Cardiac septum (tissue), 1 donor: ENCODE measurements at regions not wholly inside any gene's neighbourhood (a gene's known extent, or its start where the extent isn't known, plus 50 kb on each side); places are given as distances from the start of the nearest gene placed in this dataset.

Experiments used
- DNase-seq: peaks from one replicate; pipeline ENCODE4 v3.0.0-alpha.2; 2020; ENCODE audit warnings: low spot score
- intact Hi-C: fragments of 100-400 bp; cut with DNase I; formaldehyde crosslinking; loops from one replicate; pipeline ENCODE4 v1.14.0; 2022
- donor health status: DM: no; HTN: no; CAD: no.

DNA sequence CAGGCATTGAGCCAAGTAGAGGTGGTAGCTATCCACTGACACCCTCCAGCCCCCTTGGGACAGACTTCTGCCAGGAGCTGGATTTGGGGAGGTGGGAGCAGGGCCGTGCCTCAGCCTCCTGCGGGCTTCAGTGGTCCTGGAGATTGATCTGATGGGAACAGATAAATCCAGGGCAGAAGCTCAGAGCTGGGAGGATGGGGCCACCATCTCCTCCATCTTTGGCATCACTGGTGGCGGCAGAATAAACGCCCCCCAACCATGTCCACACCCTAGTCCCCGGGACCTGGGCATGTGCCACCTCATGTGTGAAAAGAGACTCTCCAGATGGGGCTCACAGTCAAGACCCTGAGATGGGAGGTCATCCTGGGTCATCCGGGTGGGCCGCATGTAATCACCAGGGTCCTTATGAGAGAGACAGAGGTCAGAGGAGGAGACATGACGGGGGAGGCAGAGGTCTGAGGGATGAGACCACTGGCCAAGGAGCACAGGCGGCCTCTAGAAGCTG, 209.6 kb upstream of the RTL1 start:
- peak; percentile 60 for DNase-seq
- intact Hi-C loops: no loop called here

DNA sequence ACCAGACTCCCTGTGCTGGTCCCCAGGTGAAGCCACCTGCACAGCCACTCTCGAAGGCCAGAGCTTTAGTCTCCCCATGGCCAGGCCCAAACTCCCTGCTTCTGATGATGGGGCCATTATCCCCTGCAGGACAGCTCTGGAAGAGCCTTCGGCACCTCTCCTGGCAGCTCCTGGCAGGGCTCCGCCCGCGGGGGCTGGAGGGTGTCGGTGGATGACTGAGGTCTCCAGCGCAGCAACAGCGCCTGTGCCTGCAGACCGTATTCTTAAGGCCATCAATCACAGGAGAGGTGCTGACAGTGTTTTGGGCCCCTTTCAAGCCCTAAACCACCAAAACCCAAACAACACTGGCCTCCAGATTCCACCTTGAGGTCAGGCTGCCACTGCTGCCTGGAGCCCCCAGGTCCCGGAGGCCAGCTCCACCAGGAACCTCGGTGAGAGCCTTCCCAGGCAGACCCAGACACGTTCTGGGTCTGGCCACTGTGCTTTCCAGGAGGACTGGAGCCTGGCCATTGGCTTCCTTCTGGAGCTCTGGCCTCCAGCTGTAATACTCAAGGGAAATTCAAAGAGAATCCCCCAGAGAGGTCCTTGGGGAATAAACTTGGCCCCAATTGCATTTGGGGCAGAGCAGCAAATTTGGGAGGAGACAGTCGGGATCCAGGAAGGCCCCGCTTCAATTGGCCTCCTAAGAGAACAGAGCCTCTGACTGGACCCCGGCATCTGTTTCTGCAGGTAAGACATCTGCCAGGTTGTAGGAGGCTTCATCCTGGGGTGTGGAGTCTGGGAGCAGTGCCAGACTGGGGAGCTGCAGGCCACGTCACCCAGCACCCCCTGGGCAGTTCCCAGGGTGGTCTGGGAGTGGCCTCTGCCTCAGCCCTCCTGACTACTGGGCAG, 210.6 kb upstream of the RTL1 start:
- intact Hi-C loops: no loop called here
- peak; percentile 72 for DNase-seq

DNA sequence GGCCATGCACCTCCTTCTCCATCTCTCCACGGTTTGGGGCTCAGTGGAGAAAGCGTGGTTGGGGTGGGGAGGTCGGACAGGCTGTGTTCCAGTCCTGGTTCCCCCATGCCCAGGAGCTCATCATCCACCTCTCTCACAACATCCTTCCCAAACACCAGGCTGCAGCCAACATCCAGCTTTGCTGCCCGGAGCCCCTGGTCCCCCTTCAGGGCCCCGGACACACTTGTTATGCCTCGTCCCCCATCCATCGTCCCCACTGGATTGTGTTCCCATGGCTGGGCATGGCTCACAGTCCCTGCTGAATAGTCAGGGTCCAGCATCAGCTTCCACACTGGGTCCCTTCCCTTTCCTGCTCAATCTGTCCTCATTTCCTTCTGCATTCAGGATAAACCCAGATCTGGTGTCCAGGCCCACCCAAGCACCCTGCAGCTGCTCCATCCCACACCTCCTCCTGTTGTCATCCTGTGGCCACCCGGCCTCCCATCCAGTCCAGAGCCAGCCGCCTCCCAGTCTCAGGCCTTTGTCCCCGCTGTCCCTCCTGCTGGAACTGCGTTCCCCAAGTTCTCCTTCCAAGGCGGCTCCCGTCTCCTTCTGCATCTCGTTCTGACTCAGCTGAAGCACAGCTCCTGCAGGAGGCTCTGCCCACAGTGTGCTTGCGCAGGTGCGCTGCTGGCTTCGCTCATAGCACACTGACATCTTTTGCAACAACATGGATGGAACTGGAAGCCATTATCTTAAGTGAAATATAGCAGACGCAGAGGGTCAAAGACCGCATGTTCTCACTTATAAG, 211.4 kb upstream of the RTL1 start:
- intact Hi-C loops: no loop called here
- DNase-seq: no peak

DNA sequence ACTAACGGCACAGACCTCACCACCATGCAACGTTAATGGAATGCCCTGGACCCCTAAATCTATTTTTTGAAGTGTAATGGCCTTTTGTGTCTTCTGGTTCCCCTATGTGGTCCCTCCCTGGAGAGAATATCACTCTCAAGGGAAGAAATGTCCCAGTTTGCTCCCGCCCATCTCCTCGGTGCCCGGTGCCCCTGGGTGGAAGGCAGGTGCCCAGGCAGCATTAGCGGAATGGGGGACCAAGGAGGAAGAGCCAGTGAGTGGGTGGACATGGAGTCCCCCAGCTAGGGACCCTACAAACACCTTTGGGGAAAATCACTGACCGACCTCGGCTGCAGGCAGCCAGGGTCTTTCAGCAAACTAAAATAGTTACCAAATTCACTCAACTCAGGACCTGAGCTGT, 212.1 kb upstream of the RTL1 start:
- DNase-seq: no peak
- intact Hi-C loops: no loop called here

DNA sequence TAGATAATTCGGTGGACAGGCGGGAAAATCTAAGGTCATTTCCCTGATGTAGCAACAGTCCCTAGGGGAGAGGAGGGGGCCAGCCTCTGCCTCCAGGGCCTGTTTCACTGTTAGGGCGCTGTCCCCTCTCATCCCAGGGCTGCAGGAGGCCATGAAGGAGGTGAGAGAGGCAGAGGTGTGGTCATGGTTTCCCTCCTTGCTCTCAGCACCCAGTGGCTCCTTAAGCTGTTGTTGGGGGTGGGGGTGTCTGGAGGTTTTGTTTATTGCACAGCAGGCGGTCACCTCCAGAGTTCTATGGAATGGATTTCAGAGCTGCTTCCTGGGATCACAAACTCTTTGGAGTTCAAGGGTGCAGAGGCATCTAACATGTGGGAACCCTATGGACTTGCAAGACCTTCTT, 212.5 kb upstream of the RTL1 start:
- DNase-seq: no peak
- intact Hi-C loops: no loop called here

DNA sequence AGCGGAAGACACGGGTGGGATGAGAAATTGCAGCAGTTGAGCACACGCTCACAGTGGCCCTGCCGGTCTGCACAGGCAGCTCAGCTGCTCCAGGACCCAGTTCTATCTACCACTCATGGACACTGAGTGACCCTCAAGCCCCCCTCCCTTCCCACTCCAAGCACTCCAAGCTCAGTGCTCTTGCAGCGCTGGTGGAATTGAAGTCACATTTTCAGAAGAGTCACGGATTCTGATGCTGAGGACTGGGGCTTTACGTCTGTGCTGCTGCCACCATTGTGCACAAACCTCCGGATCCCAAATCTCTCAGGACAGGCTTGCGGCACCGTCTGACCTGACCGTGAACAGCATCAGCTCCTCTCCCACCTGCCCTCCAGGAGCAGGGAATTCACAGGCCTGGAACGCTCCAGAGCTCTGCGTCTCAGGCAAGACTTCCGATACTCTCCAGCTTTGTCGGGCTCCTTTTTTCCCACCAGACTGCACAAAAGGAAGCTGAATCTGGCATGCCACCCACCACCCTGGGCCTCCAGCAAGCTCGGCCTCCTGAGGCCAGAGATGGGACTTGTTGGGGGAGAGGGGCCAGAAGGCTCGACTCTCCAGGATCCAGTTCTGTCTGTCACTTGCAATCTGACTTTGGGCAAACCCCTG, 213.1 kb upstream of the RTL1 start:
- DNase-seq: no peak
- intact Hi-C loops: no loop called here

DNA sequence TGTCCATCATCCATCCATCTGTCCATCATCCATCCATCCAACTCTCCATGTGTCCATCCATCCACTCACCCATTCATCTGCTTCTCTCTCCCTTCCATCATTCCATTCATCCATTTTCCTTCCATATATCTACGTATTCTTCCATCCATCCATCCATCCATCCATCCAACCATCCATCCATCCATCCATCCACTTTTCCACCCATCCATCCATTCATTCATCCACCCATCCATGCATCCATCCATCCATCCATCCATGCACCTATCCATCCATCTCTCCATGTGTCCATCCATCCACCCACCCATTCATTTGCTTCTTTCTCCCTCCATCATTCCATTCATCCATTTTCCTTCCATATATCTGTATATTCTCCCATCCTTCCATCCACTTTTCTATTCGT, 214.0 kb upstream of the RTL1 start:
- intact Hi-C loops: no loop called here
- no peak for DNase-seq

DNA sequence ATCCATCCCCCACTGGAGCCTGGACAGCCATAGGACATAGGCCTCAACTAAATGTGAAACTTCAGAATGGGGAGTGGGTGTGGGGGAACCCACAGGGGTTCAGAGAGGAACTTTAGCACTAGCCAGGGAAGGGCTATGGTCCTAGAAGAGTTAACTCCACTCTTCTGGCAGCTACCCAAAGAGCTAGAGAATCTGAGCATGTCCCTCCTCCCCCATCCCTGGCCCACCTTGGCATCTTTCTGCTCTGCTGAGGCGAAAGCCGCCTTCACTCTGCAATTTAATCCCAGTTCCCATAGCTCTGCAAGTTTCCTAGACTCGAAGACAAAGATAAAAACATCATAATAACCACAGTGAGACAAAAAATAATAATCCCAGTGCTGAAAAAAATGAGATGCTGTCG, 214.7 kb upstream of the RTL1 start:
- intact Hi-C loops: no loop called here
- DNase-seq: no peak

DNA sequence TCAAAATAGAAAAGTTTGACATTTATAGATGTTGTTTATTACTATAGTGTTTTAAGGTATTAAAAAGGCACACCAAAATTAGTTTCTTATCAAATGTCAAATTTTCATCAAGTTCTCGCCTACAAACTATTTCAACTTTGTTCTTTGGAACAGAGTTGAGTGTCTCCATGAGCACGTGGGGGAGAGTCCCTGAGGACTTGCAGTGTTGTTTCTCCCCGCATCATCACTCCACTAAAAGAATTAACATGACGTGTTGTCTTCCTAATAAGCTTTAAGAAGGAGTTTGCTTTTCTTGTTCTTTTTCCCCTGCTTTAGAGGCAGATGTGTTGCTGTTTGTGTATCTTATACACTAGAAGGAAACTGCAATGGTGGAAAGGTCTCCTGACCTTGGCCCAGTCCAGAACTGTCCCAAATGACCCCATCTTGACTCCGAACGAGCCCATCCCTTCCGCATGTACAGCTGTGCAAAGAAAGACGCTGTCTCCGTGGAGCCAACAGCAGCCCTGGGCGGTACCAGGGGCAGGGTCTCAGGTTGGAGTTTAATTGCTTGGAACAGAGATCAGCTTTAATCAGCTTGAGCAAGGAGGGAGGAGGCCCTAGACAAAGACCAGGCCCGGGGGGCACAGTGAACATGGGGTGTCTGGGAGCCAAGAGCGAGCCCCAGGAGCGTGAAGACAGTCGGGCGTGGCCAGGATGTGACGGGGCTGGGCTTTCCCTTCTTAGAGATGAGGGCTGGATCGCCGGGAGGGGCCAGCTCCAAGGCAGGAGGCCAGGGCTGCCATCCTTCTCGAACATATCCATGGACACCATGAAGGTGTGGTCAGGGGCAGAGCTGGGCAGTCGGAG, 215.4 kb upstream of the RTL1 start:
- intact Hi-C loops: no loop called here
- peak; percentile 44 for DNase-seq

DNA sequence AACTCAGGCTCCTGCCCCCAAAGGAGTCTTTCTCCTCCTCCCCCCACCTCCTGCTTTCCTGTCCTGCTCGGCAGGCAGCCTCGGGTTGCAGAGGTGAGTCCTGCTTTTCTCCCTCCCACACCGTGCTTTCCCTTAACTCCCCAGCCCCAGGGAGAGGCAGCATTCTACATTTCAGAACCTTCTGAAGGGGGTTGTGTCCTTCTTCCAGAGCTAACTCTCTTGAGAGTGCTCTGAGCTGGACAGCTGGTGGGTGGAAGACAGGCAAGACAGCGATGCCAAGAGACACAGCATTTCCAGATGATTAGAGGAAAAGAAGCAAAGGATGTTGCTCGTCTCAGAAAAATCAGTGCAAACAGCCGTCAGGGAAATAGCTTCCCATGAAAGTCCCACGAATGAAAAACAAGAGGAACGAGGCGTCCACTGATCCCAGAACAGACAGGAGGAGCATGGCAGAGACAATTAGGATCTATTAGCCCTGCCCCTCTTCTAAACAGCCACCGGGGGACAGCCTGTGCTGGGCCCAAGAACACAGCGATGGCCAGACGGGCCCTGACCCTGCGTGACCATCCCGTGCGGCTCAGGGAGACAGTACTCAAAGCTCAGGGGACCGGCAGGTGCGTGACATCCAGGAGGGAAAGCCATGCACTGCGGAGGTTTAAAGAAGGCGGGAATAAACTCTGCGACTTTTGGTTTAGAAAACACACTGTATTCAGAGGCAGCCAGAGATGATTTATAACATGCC, 216.5 kb upstream of the RTL1 start:
- DNase-seq: peak; percentile 70
- intact Hi-C loops: no loop called here

DNA sequence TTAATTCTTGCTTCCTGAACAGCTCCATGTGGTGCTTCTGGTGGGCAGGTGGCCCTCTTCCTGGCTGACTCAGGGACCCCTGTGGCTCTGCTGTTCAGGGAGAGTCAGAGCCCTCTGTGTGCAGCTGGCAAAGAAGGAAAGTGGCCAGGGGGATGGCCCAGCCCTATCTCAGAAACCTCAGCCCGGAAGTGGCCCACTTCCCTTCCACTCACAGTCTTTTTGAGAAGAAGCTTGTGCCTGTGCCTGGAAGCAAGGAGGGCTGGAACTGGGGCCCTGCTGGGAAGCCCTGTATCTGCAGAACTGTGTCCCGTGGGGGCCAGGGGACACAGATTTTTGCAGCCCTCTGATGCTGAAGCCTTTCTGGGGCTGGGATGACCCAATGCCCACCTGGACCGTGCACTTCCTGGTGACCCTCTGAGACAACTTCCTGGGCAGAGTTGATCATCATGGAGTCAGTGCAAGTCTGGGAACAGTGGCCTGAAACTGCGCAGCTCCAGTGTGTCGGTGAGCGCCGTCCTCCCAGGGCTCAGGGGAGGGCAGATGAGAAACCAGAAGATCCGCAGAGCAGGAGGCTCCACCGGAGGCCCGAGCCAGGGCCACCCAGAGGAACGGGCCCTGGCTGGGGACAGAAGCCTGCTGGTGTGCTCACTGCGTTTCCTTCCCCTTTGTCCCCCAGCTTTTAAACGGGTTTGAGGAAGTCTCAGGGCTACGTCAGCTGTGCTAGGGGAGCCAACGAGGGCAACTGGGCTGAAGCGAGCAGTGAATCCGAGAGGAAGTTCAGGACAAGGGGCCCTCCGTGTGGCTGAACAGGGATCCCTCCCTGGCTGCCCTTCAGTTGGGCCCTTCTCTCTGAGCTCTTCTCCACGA, 217.4 kb upstream of the RTL1 start:
- DNase-seq: peak; percentile 88
- intact Hi-C loops: no loop called here

DNA sequence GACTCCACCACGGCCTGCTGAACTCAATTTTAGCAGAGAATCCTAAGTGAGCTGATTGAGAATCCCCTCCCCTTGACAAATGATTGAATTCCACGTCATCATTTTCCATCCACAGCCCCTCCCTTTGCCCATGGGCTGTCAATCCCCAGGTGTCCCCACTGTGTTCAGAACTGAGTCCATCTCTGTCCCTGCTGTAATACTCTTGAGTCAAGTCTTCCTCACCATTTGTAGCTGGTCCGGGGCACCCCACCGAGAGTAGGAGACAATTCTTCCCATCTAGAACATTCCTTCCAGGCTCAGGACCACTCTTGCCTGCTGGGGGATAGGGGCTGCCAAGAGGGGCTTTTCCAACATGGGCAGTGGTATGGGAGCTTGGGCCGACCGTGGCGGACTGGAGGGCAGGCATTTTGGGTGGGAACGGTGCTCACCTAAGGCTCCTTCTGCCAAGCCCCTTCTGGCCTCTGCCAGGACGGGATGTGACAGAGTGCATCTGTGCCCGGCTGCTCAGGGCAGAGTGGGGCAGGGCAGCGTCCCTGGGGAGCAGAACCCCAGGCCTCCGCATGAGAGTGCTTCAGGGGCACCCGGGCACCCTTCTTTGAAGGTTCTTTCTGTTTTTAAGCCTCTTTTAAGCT, 218.1 kb upstream of the RTL1 start:
- intact Hi-C loops: no loop called here
- DNase-seq: no peak

DNA sequence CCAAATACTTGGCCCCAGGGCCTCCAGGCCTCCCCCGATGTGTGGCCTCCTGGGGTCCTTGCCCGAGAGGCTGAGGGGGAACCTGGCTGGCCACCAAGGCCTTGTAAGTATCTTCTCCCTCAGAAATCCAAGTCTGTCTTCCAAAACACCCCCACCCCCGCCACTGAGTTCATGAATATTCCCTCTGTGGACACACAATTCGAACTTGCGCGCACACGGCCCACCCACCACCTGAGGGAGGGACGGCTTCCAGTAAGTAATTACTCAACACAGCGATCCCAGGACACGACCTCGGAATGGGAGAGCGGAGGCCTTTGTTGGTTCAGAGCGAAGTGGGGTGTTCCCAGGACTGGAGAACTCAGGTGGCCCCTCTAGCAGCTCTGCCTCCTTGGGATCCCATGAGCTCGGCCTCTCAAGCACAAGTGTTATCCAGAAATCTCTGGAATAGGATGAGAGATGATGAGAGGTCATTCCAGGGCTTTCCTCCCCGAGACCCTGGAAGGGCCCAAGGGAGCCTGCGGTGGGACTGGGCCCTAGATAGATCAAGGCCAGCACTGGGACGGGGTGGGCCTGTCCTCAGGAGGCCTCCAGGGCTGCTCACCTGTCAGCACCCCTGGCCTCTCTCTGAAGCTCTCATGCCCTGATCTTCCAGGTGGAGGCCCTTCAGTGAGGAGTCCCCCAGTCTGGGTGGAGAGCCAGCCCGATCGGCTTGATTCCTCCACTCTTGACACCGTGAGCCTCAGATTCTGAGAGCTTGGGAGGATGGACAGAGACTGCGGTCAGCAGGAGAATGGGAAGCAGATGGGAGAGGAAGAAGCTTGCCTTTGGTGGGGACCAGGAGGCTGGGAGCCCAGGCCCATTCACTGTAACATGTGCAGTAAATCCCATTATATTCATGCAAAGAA, 219.0 kb upstream of the RTL1 start:
- intact Hi-C loops: no loop called here
- no peak for DNase-seq

DNA sequence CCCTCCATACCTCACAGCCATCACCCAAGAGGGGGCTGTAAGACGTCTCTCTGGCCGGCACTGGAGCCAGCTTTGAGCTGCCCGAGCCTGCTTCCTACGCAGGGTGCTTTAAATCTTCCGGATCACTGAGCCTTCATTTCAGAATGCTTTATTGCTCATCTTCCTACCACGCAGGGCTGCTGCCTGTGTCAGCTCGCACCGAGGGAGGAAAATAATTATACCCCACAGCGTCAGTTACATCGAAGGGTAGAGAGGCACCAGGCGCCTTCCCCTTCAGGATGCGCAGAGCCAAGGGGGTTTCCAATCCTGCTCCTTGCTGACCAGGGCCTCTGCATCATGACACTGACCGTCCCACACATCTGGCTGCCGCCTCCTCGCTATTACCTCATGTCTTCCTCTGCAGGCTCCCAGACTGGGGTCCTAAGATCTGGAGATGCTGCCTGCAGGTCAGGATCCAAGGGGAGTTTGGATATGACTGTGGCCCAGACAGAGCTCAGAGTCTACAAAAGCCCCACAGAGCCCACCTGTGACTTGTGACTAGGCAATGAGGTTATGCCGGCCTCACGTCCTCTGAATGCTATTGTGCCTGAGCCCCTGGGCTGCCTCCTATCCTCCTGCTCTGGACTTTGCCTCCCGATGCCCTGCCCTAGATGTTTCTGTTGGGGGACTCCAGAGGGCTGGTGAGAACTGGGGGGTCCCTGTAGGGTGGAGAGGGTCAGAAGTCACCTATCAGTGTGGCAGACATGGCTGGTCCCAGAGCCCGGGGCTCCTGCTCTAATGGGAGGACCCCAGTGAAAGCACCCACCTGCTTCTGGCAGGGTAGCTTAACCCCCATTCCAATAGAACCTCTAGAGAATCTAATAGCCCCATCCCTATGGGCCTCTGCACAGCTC, 220.3 kb upstream of the RTL1 start:
- intact Hi-C loops: no loop called here
- no peak for DNase-seq

DNA sequence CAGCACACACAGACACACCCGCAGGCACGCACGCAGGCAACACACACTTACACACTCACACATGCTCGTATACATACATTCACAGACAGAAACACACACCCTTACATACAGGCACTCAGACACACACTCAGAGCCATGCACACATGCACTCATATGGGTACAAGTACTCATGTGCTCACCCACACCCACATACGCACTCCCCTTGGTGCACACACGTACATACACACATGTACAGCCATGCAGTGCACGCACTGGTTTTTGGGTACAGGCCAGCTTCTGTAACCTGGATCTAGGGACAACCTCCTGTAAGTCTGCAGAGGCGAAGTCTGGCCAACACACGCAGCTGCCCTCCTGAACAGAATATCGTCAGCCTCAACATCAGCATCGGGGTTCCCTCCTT, 221.3 kb upstream of the RTL1 start:
- intact Hi-C loops: no loop called here
- no peak for DNase-seq
